Spleen (tissue), 7 donors: ENCODE measurements at regions not wholly inside any gene's neighbourhood (a gene's known extent, or its start where the extent isn't known, plus 50 kb on each side); places are given as distances from the start of the nearest gene placed in this dataset.

Experiments
- CTCF ChIP-seq, 11 experiments: fragments of 200-600 bp in 7 of 11; fragments of 450-650 bp in 4 of 11; sonication (generic) in 4 of 11; IDR thresholded peaks in 8 of 11; conservative IDR thresholded peaks in 3 of 11; 1 replicate in 7 of 11; 2 replicates in 4 of 11; pipeline versions ENCODE4 v1.4.0 to v1.8.0; 2016 to 2021; ENCODE audit warnings: antibody characterized with exemption in 11 of 11, inconsistent platforms in 4 of 11, mild to moderate bottlenecking in 1 of 11
- POLR2AphosphoS5 ChIP-seq, 3 donors: sonication (generic); formaldehyde crosslinking; IDR thresholded peaks; one replicate each; pipeline ENCODE4 v1.5.1; 2017; ENCODE audit warnings: antibody characterized with exemption in 3 of 3
- donor health status: DM: no; HTN: no; CAD: no; lungs with moderate emphysema.
- donor health status: DM: no; HTN: no; CAD: no.
- donor health status: DM: no; HTN: no; CAD: no.

GRCh38 chr11:134756811-134757540, 344.9 kb upstream of the B3GAT1 start:
- TF ChIP-seq CTCF (IDR thresholded peaks at IDR 0.05 in 8 of 11, conservative IDR thresholded peaks at IDR 0.05 in 3 of 11) (no peak), POLR2AphosphoS5 (IDR thresholded peaks at IDR 0.05) (no peak)
